Neural crest cell (in vitro differentiated cells): ENCODE measurements at regions not wholly inside any gene's neighbourhood (a gene's known extent, or its start where the extent isn't known, plus 50 kb on each side); places are given as distances from the start of the nearest gene placed in this dataset.

Experiments used
- DNase-seq: peaks from one replicate; pipeline ENCODE4 v3.0.0; 2021; ENCODE audit warnings: low read depth, mixed read lengths, low spot score
- H3K27ac Mint-ChIP-seq: one replicate; pipeline ENCODE4 v1.8.0; 2021; ENCODE audit warnings: mild to moderate bottlenecking, mixed read lengths; ENCODE audit not compliant: unreplicated experiment
- H3K27me3 Mint-ChIP-seq: 2 replicates; pipeline ENCODE4 v1.8.0; 2021; ENCODE audit warnings: low read depth, mild to moderate bottlenecking, mixed read lengths
- H3K36me3 Mint-ChIP-seq: 2 replicates; pipeline ENCODE4 v1.8.0; 2021; ENCODE audit warnings: low read depth, mild to moderate bottlenecking, mixed read lengths
- H3K4me1 Mint-ChIP-seq: 2 replicates; pipeline ENCODE4 v1.8.0; 2021; ENCODE audit warnings: mixed read lengths
- H3K4me3 Mint-ChIP-seq: one replicate; pipeline ENCODE4 v1.8.0; 2021; ENCODE audit warnings: mild to moderate bottlenecking, mixed read lengths
- H3K9me3 Mint-ChIP-seq: 2 replicates; pipeline ENCODE4 v1.8.0; 2021; ENCODE audit warnings: mixed read lengths
- TF ChIP-seq, protein P1 (sequence below): fragments of 200-600 bp; sonication (generic); conservative IDR thresholded peaks from 2 replicates; pipeline ENCODE4 v1.5.0; 2021; ENCODE audit warnings: antibody characterized with exemption, mild to moderate bottlenecking

DNA sequence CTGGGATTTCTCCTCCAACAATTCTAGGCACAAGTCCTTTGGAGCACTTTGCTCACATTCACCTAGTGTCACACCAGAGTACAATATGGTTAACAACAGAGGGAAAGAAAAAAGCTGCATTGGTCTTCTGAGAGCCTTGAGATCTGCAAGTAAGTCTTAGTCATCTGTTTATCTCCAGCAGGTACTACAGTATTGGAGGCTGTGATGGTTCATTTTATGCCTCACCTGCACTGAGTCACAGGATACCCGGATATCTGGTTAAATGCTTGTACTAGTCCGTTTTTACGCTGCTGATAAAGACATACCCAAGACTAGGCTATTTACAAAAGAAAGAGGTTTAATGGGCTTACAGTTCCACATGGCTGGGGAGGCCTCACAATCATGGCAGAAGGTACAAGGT, 525.0 kb downstream of the NR2F1-AS1 start:
- H3K36me3 Mint-ChIP-seq: peaks cover 3% of the 10 kb centered on the region
- TF ChIP-seq, protein P1, sequence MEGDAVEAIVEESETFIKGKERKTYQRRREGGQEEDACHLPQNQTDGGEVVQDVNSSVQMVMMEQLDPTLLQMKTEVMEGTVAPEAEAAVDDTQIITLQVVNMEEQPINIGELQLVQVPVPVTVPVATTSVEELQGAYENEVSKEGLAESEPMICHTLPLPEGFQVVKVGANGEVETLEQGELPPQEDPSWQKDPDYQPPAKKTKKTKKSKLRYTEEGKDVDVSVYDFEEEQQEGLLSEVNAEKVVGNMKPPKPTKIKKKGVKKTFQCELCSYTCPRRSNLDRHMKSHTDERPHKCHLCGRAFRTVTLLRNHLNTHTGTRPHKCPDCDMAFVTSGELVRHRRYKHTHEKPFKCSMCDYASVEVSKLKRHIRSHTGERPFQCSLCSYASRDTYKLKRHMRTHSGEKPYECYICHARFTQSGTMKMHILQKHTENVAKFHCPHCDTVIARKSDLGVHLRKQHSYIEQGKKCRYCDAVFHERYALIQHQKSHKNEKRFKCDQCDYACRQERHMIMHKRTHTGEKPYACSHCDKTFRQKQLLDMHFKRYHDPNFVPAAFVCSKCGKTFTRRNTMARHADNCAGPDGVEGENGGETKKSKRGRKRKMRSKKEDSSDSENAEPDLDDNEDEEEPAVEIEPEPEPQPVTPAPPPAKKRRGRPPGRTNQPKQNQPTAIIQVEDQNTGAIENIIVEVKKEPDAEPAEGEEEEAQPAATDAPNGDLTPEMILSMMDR: no peak
- H3K27ac Mint-ChIP-seq: no peak overlapping the region
- peaks cover 12% of the 10 kb centered on the region for H3K4me1 Mint-ChIP-seq
- H3K27me3 Mint-ChIP-seq: no peaks in the 10 kb centered on the region
- no peak for DNase-seq
- no peak overlapping the region for H3K4me3 Mint-ChIP-seq
- peaks cover 3% of the 10 kb centered on the region for H3K9me3 Mint-ChIP-seq

DNA sequence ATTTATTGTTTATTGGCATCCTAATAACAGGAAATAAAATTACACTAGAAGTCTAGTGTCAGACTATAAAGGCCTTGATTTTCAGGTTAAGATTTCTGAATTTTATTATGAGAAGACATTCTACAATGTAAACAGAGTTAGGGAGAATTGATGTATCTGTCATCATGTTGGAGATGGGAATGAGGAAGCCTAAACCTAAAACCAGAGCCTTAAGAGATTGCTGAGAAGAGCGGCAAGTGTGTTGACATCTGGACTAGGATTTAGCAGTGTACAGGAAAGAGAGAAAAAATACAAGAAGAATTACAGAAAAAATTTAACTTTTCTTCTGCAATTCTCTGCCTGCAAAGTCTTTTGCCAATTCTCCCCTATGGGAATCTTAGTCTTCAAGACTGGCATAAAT, 525.5 kb downstream of the NR2F1-AS1 start:
- no peak for DNase-seq

DNA sequence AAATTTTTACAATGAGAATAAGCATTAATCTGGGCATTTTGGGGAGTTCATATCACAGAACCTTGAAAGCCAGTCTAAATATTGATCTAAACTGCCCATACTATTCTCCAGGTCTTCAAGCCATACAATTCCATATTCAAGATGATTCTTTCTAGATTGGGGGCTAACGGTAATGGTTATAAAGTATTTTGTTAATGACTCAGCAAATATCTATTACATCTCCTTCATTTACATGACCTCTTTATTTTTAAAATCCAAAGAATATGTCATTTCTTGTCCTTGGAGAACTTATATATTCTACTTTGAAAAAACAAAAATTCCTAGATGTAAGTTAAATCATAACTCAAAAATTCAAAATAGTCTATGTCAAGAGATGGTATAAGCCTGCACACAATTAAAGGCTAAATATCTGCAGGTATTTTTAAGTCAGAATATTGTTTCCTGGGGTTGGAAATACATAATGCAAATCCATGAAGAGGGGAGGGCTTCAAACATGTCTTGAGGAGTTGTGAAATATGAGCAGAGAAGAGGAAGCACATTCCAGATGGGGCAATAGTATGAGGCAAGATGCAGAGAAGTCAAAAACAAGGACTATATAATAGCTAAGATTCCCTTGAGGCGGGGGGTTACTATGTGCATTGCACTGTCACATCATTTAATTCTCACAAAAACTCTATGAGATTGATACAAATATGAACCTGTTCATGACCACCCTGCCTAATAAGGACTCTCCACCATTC, 526.4 kb downstream of the NR2F1-AS1 start:
- no peak overlapping the region for H3K27ac Mint-ChIP-seq
- no peak overlapping the region for H3K4me3 Mint-ChIP-seq
- peaks cover 3% of the 10 kb centered on the region for H3K9me3 Mint-ChIP-seq
- peaks cover 3% of the 10 kb centered on the region for H3K36me3 Mint-ChIP-seq
- no peak for DNase-seq
- peaks cover 11% of the 10 kb centered on the region for H3K4me1 Mint-ChIP-seq
- TF ChIP-seq, protein P1: no peak
- no peaks in the 10 kb centered on the region for H3K27me3 Mint-ChIP-seq

More for the DNA sequence above, 525.5 kb downstream of the NR2F1-AS1 start:
- Mint-ChIP-seq H3K27me3 (no peaks in the 10 kb centered on the region), H3K9me3 (peaks cover 3% of the 10 kb centered on the region), H3K27ac (no peak overlapping the region), H3K4me1 (peaks cover 12% of the 10 kb centered on the region), H3K4me3 (no peak overlapping the region), H3K36me3 (peaks cover 3% of the 10 kb centered on the region)
- TF ChIP-seq, protein P1: no peak

DNA sequence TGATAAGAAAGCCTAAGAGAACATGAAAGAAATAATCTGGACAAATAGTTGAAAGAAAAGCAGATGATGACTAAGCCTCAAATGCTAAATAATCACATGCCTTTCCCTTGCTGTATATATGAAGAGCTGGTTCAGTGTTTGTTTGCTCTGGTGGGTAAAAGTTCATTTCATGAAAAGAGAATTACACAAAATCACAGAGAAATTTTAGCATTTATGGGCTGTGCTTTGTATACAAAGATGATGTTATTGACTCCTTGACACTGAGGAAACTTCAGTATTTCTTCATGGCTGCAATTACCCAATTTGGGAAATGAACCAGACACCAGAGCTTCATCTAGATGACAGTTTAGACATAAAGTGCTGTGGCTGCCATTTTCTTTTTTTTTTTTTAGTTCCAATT, 527.2 kb downstream of the NR2F1-AS1 start:
- TF ChIP-seq, protein P1: no peak
- H3K9me3 Mint-ChIP-seq: peaks cover 3% of the 10 kb centered on the region
- H3K27me3 Mint-ChIP-seq: no peaks in the 10 kb centered on the region
- peaks cover 6% of the 10 kb centered on the region for H3K4me1 Mint-ChIP-seq
- H3K4me3 Mint-ChIP-seq: no peak overlapping the region
- no peak overlapping the region for H3K27ac Mint-ChIP-seq
- no peak for DNase-seq
- peaks cover 3% of the 10 kb centered on the region for H3K36me3 Mint-ChIP-seq

DNA sequence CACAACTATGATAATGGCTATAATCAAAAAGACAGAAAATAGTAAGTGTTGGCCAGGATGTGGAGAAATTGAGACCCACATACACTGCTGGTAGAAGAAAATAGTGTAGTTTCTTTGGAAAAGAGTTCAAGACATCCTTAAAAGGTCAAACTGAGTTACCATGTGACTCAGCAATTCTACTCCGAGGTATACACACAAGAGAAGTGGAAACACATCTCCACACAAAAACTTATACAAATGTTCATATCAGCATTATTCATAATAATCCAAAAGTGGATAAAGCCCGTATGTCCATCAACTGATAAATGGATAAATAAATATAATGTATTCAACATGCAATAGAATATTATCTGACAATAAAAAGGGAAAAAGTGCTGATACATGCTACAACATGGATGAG, 532.2 kb downstream of the NR2F1-AS1 start:
- DNase-seq: no peak
- Mint-ChIP-seq H3K27ac (no peak overlapping the region), H3K36me3 (no peaks in the 10 kb centered on the region), H3K4me1 (no peaks in the 10 kb centered on the region), H3K4me3 (no peak overlapping the region), H3K9me3 (no peaks in the 10 kb centered on the region), H3K27me3 (no peaks in the 10 kb centered on the region)
- TF ChIP-seq, protein P1: no peak
